GM12875 (cell line): ENCODE measurements at regions not wholly inside any gene's neighbourhood (a gene's known extent, or its start where the extent isn't known, plus 50 kb on each side); places are given as distances from the start of the nearest gene placed in this dataset.

Source experiments
- H3K4me3 ChIP-seq: one replicate; pipeline ENCODE4 v1.5.1; 2011; ENCODE audit warnings: low read depth, low read length, control low read depth
- TF ChIP-seq, protein P1 (sequence below): IDR thresholded peaks from 2 replicates; pipeline ENCODE4 v1.5.1; 2011; ENCODE audit warnings: low read depth, mild to moderate bottlenecking, control low read depth, inconsistent platforms, low read length, moderate library complexity, borderline replicate concordance; ENCODE audit not compliant: insufficient read depth

- no peak overlapping the region for H3K4me3 ChIP-seq
- TF ChIP-seq, protein P1, sequence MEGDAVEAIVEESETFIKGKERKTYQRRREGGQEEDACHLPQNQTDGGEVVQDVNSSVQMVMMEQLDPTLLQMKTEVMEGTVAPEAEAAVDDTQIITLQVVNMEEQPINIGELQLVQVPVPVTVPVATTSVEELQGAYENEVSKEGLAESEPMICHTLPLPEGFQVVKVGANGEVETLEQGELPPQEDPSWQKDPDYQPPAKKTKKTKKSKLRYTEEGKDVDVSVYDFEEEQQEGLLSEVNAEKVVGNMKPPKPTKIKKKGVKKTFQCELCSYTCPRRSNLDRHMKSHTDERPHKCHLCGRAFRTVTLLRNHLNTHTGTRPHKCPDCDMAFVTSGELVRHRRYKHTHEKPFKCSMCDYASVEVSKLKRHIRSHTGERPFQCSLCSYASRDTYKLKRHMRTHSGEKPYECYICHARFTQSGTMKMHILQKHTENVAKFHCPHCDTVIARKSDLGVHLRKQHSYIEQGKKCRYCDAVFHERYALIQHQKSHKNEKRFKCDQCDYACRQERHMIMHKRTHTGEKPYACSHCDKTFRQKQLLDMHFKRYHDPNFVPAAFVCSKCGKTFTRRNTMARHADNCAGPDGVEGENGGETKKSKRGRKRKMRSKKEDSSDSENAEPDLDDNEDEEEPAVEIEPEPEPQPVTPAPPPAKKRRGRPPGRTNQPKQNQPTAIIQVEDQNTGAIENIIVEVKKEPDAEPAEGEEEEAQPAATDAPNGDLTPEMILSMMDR, result no peak
Measured at GRCh38 chrX:23494741-23495140, 160.1 kb downstream of the PTCHD1 start.

- no peak overlapping the region for H3K4me3 ChIP-seq
- TF ChIP-seq, protein P1, result no peak
Measured at GRCh38 chrX:23497919-23498318, 163.3 kb downstream of the PTCHD1 start.

- H3K4me3 ChIP-seq, result no peak overlapping the region
- TF ChIP-seq, protein P1, result no peak
Measured at GRCh38 chrX:23501974-23502373, 165.3 kb upstream of the PRDX4 start.

DNA sequence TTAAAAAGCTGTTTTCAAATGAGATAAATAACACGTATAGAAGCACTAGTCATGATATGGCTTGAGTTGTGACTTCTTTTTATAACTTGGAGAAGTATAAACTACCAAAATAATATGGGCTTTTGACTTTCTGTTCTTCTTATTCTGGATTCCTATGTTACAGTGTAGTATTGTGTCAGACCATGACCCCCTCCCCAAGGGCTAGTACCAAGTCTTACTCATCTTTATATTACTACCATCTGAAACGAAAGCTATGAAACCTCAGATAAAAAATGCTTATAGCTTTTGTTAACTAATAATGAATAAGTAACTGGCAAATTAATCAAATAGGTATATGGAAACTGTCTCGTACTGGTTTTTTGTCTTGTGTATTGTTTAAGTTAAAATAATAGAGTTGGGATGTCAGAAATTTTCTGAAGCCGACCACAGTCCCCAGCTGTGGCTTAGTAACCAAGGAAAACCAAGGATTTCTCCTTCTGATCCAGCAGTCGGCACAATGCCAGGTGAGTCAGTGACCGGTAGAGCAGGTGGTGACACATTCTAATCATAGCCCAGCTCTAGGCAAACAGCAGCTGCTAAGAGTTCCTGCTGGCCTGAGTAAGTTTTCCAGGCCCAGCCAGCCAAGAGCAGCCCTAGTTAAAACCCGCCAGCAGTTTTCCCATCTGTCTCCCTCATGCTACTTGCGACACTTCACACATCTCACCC is 163.3 kb upstream of the PRDX4 start:
- TF ChIP-seq, protein P1, result no peak
- H3K4me3 ChIP-seq, result no peak overlapping the region

DNA sequence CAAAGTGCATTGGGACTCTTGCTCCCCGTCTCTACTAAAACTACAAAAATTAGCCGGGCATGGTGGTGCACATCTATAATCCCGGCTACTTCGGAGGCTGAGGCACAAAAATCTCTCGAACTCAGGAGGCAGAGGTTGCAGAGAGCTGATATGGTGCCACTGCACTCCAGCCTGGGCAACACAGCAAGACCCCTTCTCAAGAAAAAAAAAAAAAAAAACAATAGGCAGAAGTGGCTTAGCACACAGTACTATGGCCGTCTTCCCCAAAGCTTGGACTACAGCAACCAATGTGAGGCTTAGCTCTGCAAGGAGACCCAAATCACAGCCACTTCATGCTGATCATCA is 162.8 kb upstream of the PRDX4 start:
- TF ChIP-seq, protein P1, result no peak
- no peak overlapping the region for H3K4me3 ChIP-seq

DNA sequence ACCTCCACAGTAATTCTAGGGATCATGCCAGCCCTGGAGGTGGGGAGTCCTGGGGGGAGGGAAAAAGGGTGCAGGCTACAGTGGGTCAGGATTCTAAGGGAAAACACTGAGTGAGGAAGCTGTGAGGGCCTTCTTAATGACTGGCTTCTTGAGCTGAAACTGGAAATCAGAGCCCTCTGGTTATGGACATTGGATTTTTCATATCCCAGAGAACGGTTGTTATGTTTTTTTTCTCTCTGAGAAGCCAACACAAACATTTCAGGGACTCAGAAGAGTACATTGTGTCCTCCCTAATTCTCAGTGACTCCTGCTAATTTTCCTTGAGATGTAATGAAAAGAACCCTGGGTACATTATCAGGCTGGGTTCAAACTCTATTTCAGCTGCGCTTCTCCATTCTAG is 162.4 kb upstream of the PRDX4 start:
- TF ChIP-seq, protein P1, result no peak

GRCh38 chrX:23505531-23506303 is 161.6 kb upstream of the PRDX4 start:
- TF ChIP-seq, protein P1, result no peak
- no peak overlapping the region for H3K4me3 ChIP-seq

More for the DNA sequence above, 162.4 kb upstream of the PRDX4 start:
- no peak overlapping the region for H3K4me3 ChIP-seq
